Ishikawa (cell line): ENCODE measurements at regions not wholly inside any gene's neighbourhood (a gene's known extent, or its start where the extent isn't known, plus 50 kb on each side); places are given as distances from the start of the nearest gene placed in this dataset.

Source experiments
- EGR1 ChIP-seq: IDR thresholded peaks from 2 replicates; pipeline ENCODE4 v1.6.1; 2012
- EP300 ChIP-seq: IDR thresholded peaks from 2 replicates; pipeline ENCODE4 v1.6.1; 2012; ENCODE audit warnings: borderline replicate concordance
- FOXM1 ChIP-seq: IDR thresholded peaks from 2 replicates; pipeline ENCODE4 v1.6.1; 2012; ENCODE audit warnings: low read depth, borderline replicate concordance
- NFIC ChIP-seq: IDR thresholded peaks from 2 replicates; pipeline ENCODE4 v1.6.1; 2012
- REST ChIP-seq: IDR thresholded peaks from 2 replicates; pipeline ENCODE4 v1.6.1; 2012; ENCODE audit warnings: low read depth, mild to moderate bottlenecking
- TAF1 ChIP-seq: IDR thresholded peaks from 2 replicates; pipeline ENCODE4 v1.6.1; 2012; ENCODE audit warnings: low read depth, mild to moderate bottlenecking
- TCF12 ChIP-seq: IDR thresholded peaks from 2 replicates; pipeline ENCODE4 v1.6.1; 2012; ENCODE audit warnings: low read depth
- TEAD4 ChIP-seq: IDR thresholded peaks from 2 replicates; pipeline ENCODE4 v1.6.1; 2012
- YY1 ChIP-seq: IDR thresholded peaks from 2 replicates; pipeline ENCODE4 v1.6.1; 2012; ENCODE audit warnings: low read depth
- ZBTB7A ChIP-seq: IDR thresholded peaks from 2 replicates; pipeline ENCODE4 v1.6.1; 2012; ENCODE audit warnings: low read depth
- TF ChIP-seq, protein P1 (sequence below): IDR thresholded peaks from 2 replicates; pipeline ENCODE4 v1.6.1; 2012
- TF ChIP-seq, protein P2 (sequence below): IDR thresholded peaks from 2 replicates; pipeline ENCODE4 v1.6.1; 2012

- TF ChIP-seq TEAD4 (no peak), TAF1 (no peak), NFIC (no peak), YY1 (no peak), ZBTB7A (no peak), EP300 (no peak), REST (no peak), TCF12 (no peak), EGR1 (no peak), FOXM1 (no peak)
- TF ChIP-seq, protein P1, sequence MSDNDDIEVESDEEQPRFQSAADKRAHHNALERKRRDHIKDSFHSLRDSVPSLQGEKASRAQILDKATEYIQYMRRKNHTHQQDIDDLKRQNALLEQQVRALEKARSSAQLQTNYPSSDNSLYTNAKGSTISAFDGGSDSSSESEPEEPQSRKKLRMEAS = no peak
- TF ChIP-seq, protein P2, sequence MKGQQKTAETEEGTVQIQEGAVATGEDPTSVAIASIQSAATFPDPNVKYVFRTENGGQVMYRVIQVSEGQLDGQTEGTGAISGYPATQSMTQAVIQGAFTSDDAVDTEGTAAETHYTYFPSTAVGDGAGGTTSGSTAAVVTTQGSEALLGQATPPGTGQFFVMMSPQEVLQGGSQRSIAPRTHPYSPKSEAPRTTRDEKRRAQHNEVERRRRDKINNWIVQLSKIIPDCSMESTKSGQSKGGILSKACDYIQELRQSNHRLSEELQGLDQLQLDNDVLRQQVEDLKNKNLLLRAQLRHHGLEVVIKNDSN = no peak
These were observed 226.9 kb upstream of the ARID2 start for GRCh38 chr12:45502481-45503128.
